ENCODE measurements at regions not wholly inside any gene's neighbourhood (a gene's known extent, or its start where the extent isn't known, plus 50 kb on each side); places are given as distances from the start of the nearest gene placed in this dataset.

GRCh38 chr15:79212589-79213157 is 69.8 kb upstream of the ANKRD34C start:
- TF ChIP-seq CTCF (IDR thresholded peaks at IDR 0.05) (no peak), POLR2A (IDR thresholded peaks at IDR 0.05) (no peak)

Data from right lobe of liver (tissue), 4 donors.